Fibroblast of lung (primary cell): ENCODE measurements at regions not wholly inside any gene's neighbourhood (a gene's known extent, or its start where the extent isn't known, plus 50 kb on each side); places are given as distances from the start of the nearest gene placed in this dataset.
A peak's percentile ranks its signal among the peaks of the same experiment; 100 is the strongest.

Experiments used
- DNase-seq, 2 donors: peaks; one replicate each; pipeline versions ENCODE4 v3.0.0 to v3.0.0-alpha.2; 2010; ENCODE audit warnings: low read depth in 2 of 2
- H2AFZ ChIP-seq: 2 replicates; pipeline ENCODE4 v1.5.1; 2012; ENCODE audit warnings: low read length, control low read depth, inconsistent platforms
- H3K27ac ChIP-seq: 2 replicates; pipeline ENCODE4 v1.5.1; 2011; ENCODE audit warnings: low read length, control low read depth; ENCODE audit not compliant: insufficient read depth
- H3K27me3 ChIP-seq: 2 replicates; pipeline ENCODE4 v1.5.1; 2011; ENCODE audit warnings: mild to moderate bottlenecking, low read length; ENCODE audit not compliant: control insufficient read depth, insufficient read depth
- H3K36me3 ChIP-seq: 2 replicates; pipeline ENCODE4 v1.5.1; 2011; ENCODE audit warnings: low read length; ENCODE audit not compliant: control insufficient read depth, insufficient read depth
- H3K4me1 ChIP-seq: 2 replicates; pipeline ENCODE4 v1.5.1; 2011; ENCODE audit warnings: low read length; ENCODE audit not compliant: control insufficient read depth, insufficient read depth; ENCODE audit errors: extremely low read depth
- H3K4me2 ChIP-seq: 2 replicates; pipeline ENCODE4 v1.5.1; 2011; ENCODE audit warnings: low read length, control low read depth; ENCODE audit not compliant: insufficient read depth; ENCODE audit errors: extremely low read depth
- H3K4me3 ChIP-seq, 4 experiments: fragments of 200-600 bp in 1 of 4; sonication (generic) in 1 of 4; replicated peaks in 1 of 4; 2 replicates each; pipeline ENCODE4 v1.5.1; 2011 to 2016; ENCODE audit warnings: low read length in 4 of 4, low read depth in 3 of 4, mild to moderate bottlenecking in 3 of 4, control low read depth in 2 of 4, inconsistent platforms in 1 of 4, mixed read lengths in 1 of 4; ENCODE audit not compliant: insufficient read depth in 1 of 4; ENCODE audit errors: control extremely low read depth in 1 of 4
- H3K79me2 ChIP-seq: 2 replicates; pipeline ENCODE4 v1.5.1; 2012; ENCODE audit warnings: mild to moderate bottlenecking, low read length, inconsistent platforms; ENCODE audit not compliant: control insufficient read depth, insufficient read depth
- H3K9ac ChIP-seq: 2 replicates; pipeline ENCODE4 v1.5.1; 2011; ENCODE audit warnings: mild to moderate bottlenecking, low read length, control low read depth; ENCODE audit not compliant: insufficient read depth
- H3K9me3 ChIP-seq: 2 replicates; pipeline ENCODE4 v1.5.1; 2012; ENCODE audit warnings: low read depth, low read length; ENCODE audit not compliant: control insufficient read depth, insufficient read depth
- H4K20me1 ChIP-seq: 2 replicates; pipeline ENCODE4 v1.5.1; 2011; ENCODE audit warnings: low read length; ENCODE audit not compliant: control insufficient read depth, insufficient read depth; ENCODE audit errors: extremely low read depth
- EZH2 ChIP-seq: IDR thresholded peaks from 2 replicates; pipeline ENCODE4 v1.5.1; 2012; ENCODE audit warnings: low read length, control low read depth, mild to moderate bottlenecking; ENCODE audit errors: missing control alignments
- TF ChIP-seq, protein P1 (sequence below), 2 donors: IDR thresholded peaks in 1 of 2; conservative IDR thresholded peaks in 1 of 2; 1 replicate in 1 of 2; 2 replicates in 1 of 2; pipeline ENCODE4 v1.5.1; 2011 to 2012; ENCODE audit warnings: low read length in 2 of 2, control low read depth in 1 of 2, inconsistent platforms in 1 of 2, low read depth in 1 of 2, mild to moderate bottlenecking in 1 of 2

GRCh38 chr1:218163371-218163770 is 121.7 kb upstream of the RRP15 start:
- Histone ChIP-seq H3K9ac (no peak overlapping the region), H2AFZ (no peak overlapping the region), H3K9me3 (no peaks in the 10 kb centered on the region), H3K27me3 (peaks cover 10% of the 10 kb centered on the region), H4K20me1 (no peaks in the 10 kb centered on the region), H3K4me2 (no peak overlapping the region), H3K36me3 (no peaks in the 10 kb centered on the region), H3K4me1 (peaks cover 2% of the 10 kb centered on the region), H3K4me3 (no peak overlapping the region), H3K27ac (no peak overlapping the region), H3K79me2 (no peaks in the 10 kb centered on the region)
- TF ChIP-seq, protein P1, sequence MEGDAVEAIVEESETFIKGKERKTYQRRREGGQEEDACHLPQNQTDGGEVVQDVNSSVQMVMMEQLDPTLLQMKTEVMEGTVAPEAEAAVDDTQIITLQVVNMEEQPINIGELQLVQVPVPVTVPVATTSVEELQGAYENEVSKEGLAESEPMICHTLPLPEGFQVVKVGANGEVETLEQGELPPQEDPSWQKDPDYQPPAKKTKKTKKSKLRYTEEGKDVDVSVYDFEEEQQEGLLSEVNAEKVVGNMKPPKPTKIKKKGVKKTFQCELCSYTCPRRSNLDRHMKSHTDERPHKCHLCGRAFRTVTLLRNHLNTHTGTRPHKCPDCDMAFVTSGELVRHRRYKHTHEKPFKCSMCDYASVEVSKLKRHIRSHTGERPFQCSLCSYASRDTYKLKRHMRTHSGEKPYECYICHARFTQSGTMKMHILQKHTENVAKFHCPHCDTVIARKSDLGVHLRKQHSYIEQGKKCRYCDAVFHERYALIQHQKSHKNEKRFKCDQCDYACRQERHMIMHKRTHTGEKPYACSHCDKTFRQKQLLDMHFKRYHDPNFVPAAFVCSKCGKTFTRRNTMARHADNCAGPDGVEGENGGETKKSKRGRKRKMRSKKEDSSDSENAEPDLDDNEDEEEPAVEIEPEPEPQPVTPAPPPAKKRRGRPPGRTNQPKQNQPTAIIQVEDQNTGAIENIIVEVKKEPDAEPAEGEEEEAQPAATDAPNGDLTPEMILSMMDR (conservative IDR thresholded peaks at IDR 0.05 in 1 of 2, IDR thresholded peaks at IDR 0.05 in 1 of 2; ENCODE audit: low read depth in 1 of 2, low read length in 2 of 2) = no peak
- no peak for TF ChIP-seq EZH2
- no peak for DNase-seq

GRCh38 chr1:218164111-218164929 is 120.8 kb upstream of the RRP15 start:
- DNase-seq = peak; percentile 26 to 40

DNA sequence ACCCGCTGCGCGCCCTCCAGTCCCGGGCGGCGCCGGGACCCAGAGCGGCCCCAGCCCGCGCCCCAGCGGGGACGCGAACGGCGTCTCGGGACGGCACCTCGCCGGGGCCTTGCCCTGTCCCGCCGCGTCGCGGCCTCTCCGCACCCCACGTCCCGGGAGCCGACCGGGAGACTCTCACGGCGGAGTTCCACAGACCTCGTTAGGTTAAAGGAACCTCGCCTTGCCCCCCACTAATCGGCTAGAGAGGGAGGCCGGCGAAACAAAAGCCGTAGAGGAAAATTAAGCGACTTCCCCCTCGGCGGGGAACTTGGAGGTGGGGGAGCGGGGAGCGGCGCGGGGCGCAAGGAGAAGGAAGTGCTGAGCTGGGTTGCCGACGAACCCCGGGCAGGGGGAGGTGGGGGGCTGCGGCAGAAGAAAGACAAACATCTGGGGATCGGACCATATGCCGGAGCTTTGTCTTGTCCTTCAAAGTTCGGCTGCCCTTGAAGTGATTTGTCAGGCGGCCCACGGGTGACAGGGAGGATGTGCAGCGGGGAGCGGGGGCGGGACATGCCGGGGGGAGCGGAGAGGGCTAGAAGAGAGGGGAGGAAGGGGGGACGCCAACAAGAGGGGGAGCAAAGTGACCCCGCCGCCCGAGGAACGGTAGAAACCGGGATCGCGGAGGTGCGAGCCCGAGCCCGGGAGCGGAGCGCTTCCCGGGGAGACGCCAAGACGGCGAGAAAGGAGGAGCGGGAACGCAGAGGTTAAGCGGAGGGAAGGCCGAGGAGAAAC is 120.0 kb upstream of the RRP15 start:
- peaks cover 2% of the 10 kb centered on the region for H3K4me1 ChIP-seq
- no peak overlapping the region for H3K9ac ChIP-seq
- H3K36me3 ChIP-seq = no peaks in the 10 kb centered on the region
- no peak for TF ChIP-seq EZH2
- TF ChIP-seq, protein P1 (conservative IDR thresholded peaks at IDR 0.05 in 1 of 2, IDR thresholded peaks at IDR 0.05 in 1 of 2; ENCODE audit: low read depth in 1 of 2, low read length in 2 of 2) = no peak
- no peaks in the 10 kb centered on the region for H3K9me3 ChIP-seq
- peak overlapping the region; percentile 50 to 75 (median 56) for H3K4me3 ChIP-seq
- peak overlapping the region; percentile 63 for H2AFZ ChIP-seq
- peak; percentile 4 to 11 for DNase-seq
- no peaks in the 10 kb centered on the region for H4K20me1 ChIP-seq
- no peak overlapping the region for H3K27ac ChIP-seq
- H3K79me2 ChIP-seq = no peaks in the 10 kb centered on the region
- peaks cover 10% of the 10 kb centered on the region for H3K27me3 ChIP-seq
- H3K4me2 ChIP-seq = peak overlapping the region; percentile 92

More at GRCh38 chr1:218164111-218164929, 120.8 kb upstream of the RRP15 start:
- no peaks in the 10 kb centered on the region for H4K20me1 ChIP-seq
- H3K36me3 ChIP-seq = no peaks in the 10 kb centered on the region
- no peaks in the 10 kb centered on the region for H3K79me2 ChIP-seq
- no peaks in the 10 kb centered on the region for H3K9me3 ChIP-seq
- peak overlapping the region; percentile 92 for H3K4me2 ChIP-seq
- peaks cover 2% of the 10 kb centered on the region for H3K4me1 ChIP-seq
- H3K9ac ChIP-seq = no peak overlapping the region
- TF ChIP-seq, protein P1 (conservative IDR thresholded peaks at IDR 0.05 in 1 of 2, IDR thresholded peaks at IDR 0.05 in 1 of 2; ENCODE audit: low read depth in 1 of 2, low read length in 2 of 2) = no peak
- peak; percentile 83 for TF ChIP-seq EZH2
- H2AFZ ChIP-seq = peak overlapping the region; percentile 67
- peak overlapping the region; percentile 50 to 66 (median 56) for H3K4me3 ChIP-seq
- no peak overlapping the region for H3K27ac ChIP-seq
- peaks cover 10% of the 10 kb centered on the region for H3K27me3 ChIP-seq
